Right lobe of liver (tissue), 4 donors: ENCODE measurements at regions not wholly inside any gene's neighbourhood (a gene's known extent, or its start where the extent isn't known, plus 50 kb on each side); places are given as distances from the start of the nearest gene placed in this dataset.
"Not testable (repeated sequence)": the region's sequence is repeated elsewhere in the genome, so short reads cannot be mapped to it uniquely, and the experiment has no call there.

Source experiments
- CTCF ChIP-seq, 4 donors: fragments of 200-600 bp in 3 of 4; fragments of 450-650 bp in 1 of 4; IDR thresholded peaks; one replicate each; pipeline versions ENCODE4 v1.5.1 to v1.8.0; 2016 to 2022; ENCODE audit warnings: antibody characterized with exemption in 4 of 4, mild to moderate bottlenecking in 2 of 4
- POLR2A ChIP-seq: fragments of 450-650 bp; IDR thresholded peaks from one replicate; pipeline ENCODE4 v1.6.1; 2017; ENCODE audit warnings: antibody characterized with exemption, mild to moderate bottlenecking
- donor health status: DM: no; HTN: no; CAD: no.
- donor health status: DM: no; HTN: no; CAD: no.
- donor health status: DM: no; HTN: yes; CAD: no.

- TF ChIP-seq POLR2A; CTCF (IDR thresholded peaks at IDR 0.05): not testable (repeated sequence)
Observed at GRCh38 chr2:111496860-111497259, 376.1 kb downstream of the BCL2L11 start.
